Fibroblast of lung (primary cell): ENCODE measurements at regions not wholly inside any gene's neighbourhood (a gene's known extent, or its start where the extent isn't known, plus 50 kb on each side); places are given as distances from the start of the nearest gene placed in this dataset.
A peak's percentile ranks its signal among the peaks of the same experiment; 100 is the strongest.

ENCODE experiments used
- DNase-seq, 2 donors: peaks; one replicate each; pipeline versions ENCODE4 v3.0.0 to v3.0.0-alpha.2; 2010; ENCODE audit warnings: low read depth in 2 of 2
- H2AFZ ChIP-seq: 2 replicates; pipeline ENCODE4 v1.5.1; 2012; ENCODE audit warnings: low read length, control low read depth, inconsistent platforms
- H3K27ac ChIP-seq: 2 replicates; pipeline ENCODE4 v1.5.1; 2011; ENCODE audit warnings: low read length, control low read depth; ENCODE audit not compliant: insufficient read depth
- H3K27me3 ChIP-seq: 2 replicates; pipeline ENCODE4 v1.5.1; 2011; ENCODE audit warnings: mild to moderate bottlenecking, low read length; ENCODE audit not compliant: control insufficient read depth, insufficient read depth
- H3K36me3 ChIP-seq: 2 replicates; pipeline ENCODE4 v1.5.1; 2011; ENCODE audit warnings: low read length; ENCODE audit not compliant: control insufficient read depth, insufficient read depth
- H3K4me1 ChIP-seq: 2 replicates; pipeline ENCODE4 v1.5.1; 2011; ENCODE audit warnings: low read length; ENCODE audit not compliant: control insufficient read depth, insufficient read depth; ENCODE audit errors: extremely low read depth
- H3K4me2 ChIP-seq: 2 replicates; pipeline ENCODE4 v1.5.1; 2011; ENCODE audit warnings: low read length, control low read depth; ENCODE audit not compliant: insufficient read depth; ENCODE audit errors: extremely low read depth
- H3K4me3 ChIP-seq, 4 experiments: fragments of 200-600 bp in 1 of 4; sonication (generic) in 1 of 4; replicated peaks in 1 of 4; 2 replicates each; pipeline ENCODE4 v1.5.1; 2011 to 2016; ENCODE audit warnings: low read length in 4 of 4, low read depth in 3 of 4, mild to moderate bottlenecking in 3 of 4, control low read depth in 2 of 4, inconsistent platforms in 1 of 4, mixed read lengths in 1 of 4; ENCODE audit not compliant: insufficient read depth in 1 of 4; ENCODE audit errors: control extremely low read depth in 1 of 4
- H3K79me2 ChIP-seq: 2 replicates; pipeline ENCODE4 v1.5.1; 2012; ENCODE audit warnings: mild to moderate bottlenecking, low read length, inconsistent platforms; ENCODE audit not compliant: control insufficient read depth, insufficient read depth
- H3K9ac ChIP-seq: 2 replicates; pipeline ENCODE4 v1.5.1; 2011; ENCODE audit warnings: mild to moderate bottlenecking, low read length, control low read depth; ENCODE audit not compliant: insufficient read depth
- H3K9me3 ChIP-seq: 2 replicates; pipeline ENCODE4 v1.5.1; 2012; ENCODE audit warnings: low read depth, low read length; ENCODE audit not compliant: control insufficient read depth, insufficient read depth
- H4K20me1 ChIP-seq: 2 replicates; pipeline ENCODE4 v1.5.1; 2011; ENCODE audit warnings: low read length; ENCODE audit not compliant: control insufficient read depth, insufficient read depth; ENCODE audit errors: extremely low read depth
- EZH2 ChIP-seq: IDR thresholded peaks from 2 replicates; pipeline ENCODE4 v1.5.1; 2012; ENCODE audit warnings: low read length, control low read depth, mild to moderate bottlenecking; ENCODE audit errors: missing control alignments
- TF ChIP-seq, protein P1 (sequence below), 2 donors: IDR thresholded peaks in 1 of 2; conservative IDR thresholded peaks in 1 of 2; 1 replicate in 1 of 2; 2 replicates in 1 of 2; pipeline ENCODE4 v1.5.1; 2011 to 2012; ENCODE audit warnings: low read length in 2 of 2, control low read depth in 1 of 2, inconsistent platforms in 1 of 2, low read depth in 1 of 2, mild to moderate bottlenecking in 1 of 2

DNA sequence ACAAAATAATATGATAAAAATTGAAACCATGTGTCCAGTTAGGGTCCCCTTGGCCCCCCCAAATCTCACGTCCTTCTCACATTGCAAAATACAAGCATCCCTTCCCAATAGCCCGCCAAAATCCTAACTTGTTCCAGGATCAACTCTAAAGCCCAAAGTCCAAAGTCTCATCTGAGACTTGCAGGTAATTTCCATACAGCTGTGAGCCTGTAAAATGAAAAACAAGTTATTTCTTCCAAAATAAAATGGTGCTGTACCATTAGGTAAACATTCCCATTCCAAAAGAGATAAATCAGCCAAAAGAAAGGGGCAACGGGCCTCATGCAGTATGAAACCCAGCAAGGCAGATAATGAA, 51.0 kb upstream of the COBL start:
- no peaks in the 10 kb centered on the region for H4K20me1 ChIP-seq
- H3K27ac ChIP-seq, result no peak overlapping the region
- no peak for DNase-seq
- H3K9ac ChIP-seq, result no peak overlapping the region
- no peaks in the 10 kb centered on the region for H3K9me3 ChIP-seq
- H3K79me2 ChIP-seq, result no peaks in the 10 kb centered on the region
- no peak overlapping the region for H2AFZ ChIP-seq
- H3K27me3 ChIP-seq, result no peaks in the 10 kb centered on the region
- H3K4me1 ChIP-seq, result no peaks in the 10 kb centered on the region
- TF ChIP-seq EZH2, result no peak
- TF ChIP-seq, protein P1, sequence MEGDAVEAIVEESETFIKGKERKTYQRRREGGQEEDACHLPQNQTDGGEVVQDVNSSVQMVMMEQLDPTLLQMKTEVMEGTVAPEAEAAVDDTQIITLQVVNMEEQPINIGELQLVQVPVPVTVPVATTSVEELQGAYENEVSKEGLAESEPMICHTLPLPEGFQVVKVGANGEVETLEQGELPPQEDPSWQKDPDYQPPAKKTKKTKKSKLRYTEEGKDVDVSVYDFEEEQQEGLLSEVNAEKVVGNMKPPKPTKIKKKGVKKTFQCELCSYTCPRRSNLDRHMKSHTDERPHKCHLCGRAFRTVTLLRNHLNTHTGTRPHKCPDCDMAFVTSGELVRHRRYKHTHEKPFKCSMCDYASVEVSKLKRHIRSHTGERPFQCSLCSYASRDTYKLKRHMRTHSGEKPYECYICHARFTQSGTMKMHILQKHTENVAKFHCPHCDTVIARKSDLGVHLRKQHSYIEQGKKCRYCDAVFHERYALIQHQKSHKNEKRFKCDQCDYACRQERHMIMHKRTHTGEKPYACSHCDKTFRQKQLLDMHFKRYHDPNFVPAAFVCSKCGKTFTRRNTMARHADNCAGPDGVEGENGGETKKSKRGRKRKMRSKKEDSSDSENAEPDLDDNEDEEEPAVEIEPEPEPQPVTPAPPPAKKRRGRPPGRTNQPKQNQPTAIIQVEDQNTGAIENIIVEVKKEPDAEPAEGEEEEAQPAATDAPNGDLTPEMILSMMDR (conservative IDR thresholded peaks at IDR 0.05 in 1 of 2, IDR thresholded peaks at IDR 0.05 in 1 of 2; ENCODE audit: low read depth in 1 of 2, low read length in 2 of 2), result no peak
- no peaks in the 10 kb centered on the region for H3K36me3 ChIP-seq
- no peak overlapping the region for H3K4me2 ChIP-seq
- no peak overlapping the region for H3K4me3 ChIP-seq

DNA sequence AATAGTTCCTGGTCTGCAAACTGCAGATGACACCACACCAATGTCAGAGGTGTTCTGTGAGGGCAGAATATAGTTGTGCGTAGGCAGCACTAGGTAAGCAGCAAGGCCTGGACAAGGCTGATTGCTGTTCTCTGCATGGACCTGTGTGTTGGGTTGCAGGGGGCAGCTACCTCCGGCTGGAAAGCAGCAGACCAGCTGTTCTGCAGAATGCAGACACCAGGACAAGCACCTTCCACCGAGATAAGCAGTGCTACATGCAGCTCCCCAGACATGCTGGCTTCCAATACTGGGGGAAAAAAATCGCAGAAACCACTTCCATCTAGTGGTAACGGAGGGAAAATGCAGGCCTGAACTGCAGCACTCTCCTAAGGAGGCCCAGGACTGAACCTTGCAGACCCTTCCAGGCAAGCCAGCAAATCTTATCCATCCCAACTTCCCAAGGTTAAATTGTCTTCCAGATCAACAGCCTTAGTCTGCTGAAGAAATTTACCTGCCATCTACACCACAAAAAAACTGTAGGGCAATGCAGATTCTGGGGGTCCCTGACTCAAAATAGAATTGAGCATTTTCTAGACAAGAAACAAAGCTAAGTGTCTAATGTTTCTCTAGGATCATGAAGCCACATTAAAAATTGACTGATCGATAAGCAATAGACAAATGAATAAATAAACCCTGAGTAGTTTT, 50.5 kb upstream of the COBL start:
- TF ChIP-seq EZH2, result no peak
- TF ChIP-seq, protein P1 (conservative IDR thresholded peaks at IDR 0.05 in 1 of 2, IDR thresholded peaks at IDR 0.05 in 1 of 2; ENCODE audit: low read depth in 1 of 2, low read length in 2 of 2), result peak; percentile 56 to 75
- H3K36me3 ChIP-seq, result no peaks in the 10 kb centered on the region
- no peak overlapping the region for H3K4me2 ChIP-seq
- DNase-seq, result peak; percentile 40 to 51
- H3K27ac ChIP-seq, result no peak overlapping the region
- no peaks in the 10 kb centered on the region for H3K4me1 ChIP-seq
- H3K4me3 ChIP-seq, result no peak overlapping the region
- no peak overlapping the region for H2AFZ ChIP-seq
- H3K79me2 ChIP-seq, result no peaks in the 10 kb centered on the region
- no peaks in the 10 kb centered on the region for H4K20me1 ChIP-seq
- no peaks in the 10 kb centered on the region for H3K9me3 ChIP-seq
- no peak overlapping the region for H3K9ac ChIP-seq
- no peaks in the 10 kb centered on the region for H3K27me3 ChIP-seq
